Glomerular visceral epithelial cell (primary cell): ENCODE measurements at regions not wholly inside any gene's neighbourhood (a gene's known extent, or its start where the extent isn't known, plus 50 kb on each side); places are given as distances from the start of the nearest gene placed in this dataset.
"Not testable (repeated sequence)": the region's sequence is repeated elsewhere in the genome, so short reads cannot be mapped to it uniquely, and the experiment has no call there.

Source experiments
- DNase-seq: peaks from one replicate; pipeline ENCODE4 v3.0.0-alpha.2; 2016; ENCODE audit errors: extremely low spot score

DNA sequence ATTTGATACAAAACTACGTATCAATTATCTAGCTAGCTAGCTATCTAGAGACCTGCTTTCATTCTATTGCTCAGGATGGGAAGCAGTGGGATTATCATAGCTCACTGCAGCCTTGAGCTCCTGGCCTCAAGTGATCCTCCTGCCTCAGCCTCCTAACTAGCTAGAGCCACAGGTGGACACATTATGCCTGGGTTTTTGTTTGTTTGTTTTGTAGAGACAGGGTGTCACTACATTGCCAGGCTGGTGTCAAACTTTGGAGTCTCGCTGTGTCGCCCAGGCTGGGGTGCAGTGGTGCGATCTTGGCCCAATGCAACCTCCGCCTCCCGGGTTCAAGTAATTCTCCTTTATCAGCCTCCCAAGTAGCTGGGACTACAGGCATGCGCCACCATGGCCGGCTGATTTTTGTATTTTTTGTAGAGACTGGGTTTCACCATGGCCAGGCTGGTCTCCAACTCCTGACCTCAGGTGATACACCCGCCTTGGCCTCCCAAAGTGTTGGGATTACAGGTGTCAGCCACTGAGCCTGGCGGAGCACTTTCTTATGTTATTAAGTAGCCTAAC, 122.5 kb upstream of the FBXO28 start:
- DNase-seq = not testable (repeated sequence)

DNA sequence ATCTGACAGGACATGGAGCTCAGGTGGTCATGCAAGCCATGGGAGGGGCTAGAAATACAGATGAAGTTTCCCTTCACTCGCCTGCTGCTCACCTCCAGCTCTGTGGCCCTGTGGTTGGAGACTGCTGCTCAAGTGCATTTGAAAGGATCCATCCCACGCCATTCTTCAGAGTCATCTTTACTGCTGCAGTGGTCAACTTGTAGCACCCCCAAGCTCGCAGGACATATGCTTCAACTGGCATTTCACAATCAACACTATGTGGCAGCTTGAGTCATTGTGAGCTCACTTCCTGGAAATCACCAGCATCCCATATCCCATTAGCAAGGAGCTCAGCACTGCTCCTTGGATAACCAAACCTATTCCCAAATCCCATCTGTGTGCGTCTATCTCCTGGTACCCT, 116.2 kb upstream of the TP53BP2 start:
- peak; percentile 12 for DNase-seq

- DNase-seq = not testable (repeated sequence)
Measured at GRCh38 chr1:223952801-223953200, 107.1 kb upstream of the TP53BP2 start.

- not testable (repeated sequence) for DNase-seq
Measured at GRCh38 chr1:223951551-223951950, 105.8 kb upstream of the TP53BP2 start.

GRCh38 chr1:223949944-223950343, 104.2 kb upstream of the TP53BP2 start:
- DNase-seq = not testable (repeated sequence)

GRCh38 chr1:223948041-223948440, 102.3 kb upstream of the TP53BP2 start:
- not testable (repeated sequence) for DNase-seq

- not testable (repeated sequence) for DNase-seq
Measured at GRCh38 chr1:223936592-223936991, 90.8 kb upstream of the TP53BP2 start.

GRCh38 chr1:223931476-223931875, 85.7 kb upstream of the TP53BP2 start:
- DNase-seq = not testable (repeated sequence)

- not testable (repeated sequence) for DNase-seq
Measured at GRCh38 chr1:223920805-223921204, 75.1 kb upstream of the TP53BP2 start.

- DNase-seq = not testable (repeated sequence)
Measured at GRCh38 chr1:223915476-223915875, 69.7 kb upstream of the TP53BP2 start.

- DNase-seq = not testable (repeated sequence)
Measured at GRCh38 chr1:223913715-223914114, 68.0 kb upstream of the TP53BP2 start.

- not testable (repeated sequence) for DNase-seq
Measured at GRCh38 chr1:223907943-223908587, 62.3 kb upstream of the TP53BP2 start.

DNA sequence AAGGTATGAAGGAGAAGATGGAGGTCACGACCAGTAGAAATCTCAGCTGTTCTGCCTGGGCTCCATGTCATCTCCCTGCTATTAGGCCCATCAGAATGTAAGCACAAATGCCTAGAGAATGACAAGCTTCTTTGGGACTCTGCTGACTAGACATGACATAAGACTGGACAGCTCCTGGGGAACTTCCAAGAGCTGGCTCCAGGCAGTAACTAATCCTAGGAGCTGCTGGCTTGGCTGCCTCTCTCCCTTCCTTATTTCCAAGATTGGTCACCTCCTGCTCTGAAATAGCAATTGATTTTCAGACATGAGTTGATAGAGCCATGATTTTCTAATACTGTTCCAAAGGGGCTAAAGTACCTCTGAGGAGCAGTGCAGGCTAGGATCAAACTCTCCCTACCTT, 57.5 kb upstream of the TP53BP2 start:
- not testable (repeated sequence) for DNase-seq

GRCh38 chr1:223899775-223900174, 54.0 kb upstream of the TP53BP2 start:
- peak; percentile 79 for DNase-seq

DNA sequence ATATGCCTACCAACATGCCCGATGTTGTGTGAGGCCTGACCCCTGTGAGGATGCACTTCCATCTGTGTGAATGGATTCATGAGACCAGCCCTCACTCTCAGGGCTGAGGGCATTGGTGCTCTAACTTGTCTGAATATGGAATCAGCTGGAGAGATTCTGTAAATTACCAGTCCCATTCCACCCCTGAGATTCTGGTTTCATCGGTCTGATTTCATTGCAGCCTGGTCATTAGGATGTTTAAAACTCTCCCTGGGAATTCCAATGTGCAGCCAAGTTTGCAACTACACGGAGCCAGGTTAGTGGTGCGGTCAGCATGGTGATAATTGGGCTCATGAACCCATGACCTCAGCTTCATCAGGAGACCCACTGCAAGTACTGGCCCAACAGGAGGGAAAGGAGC, 51.4 kb upstream of the TP53BP2 start:
- DNase-seq = peak; percentile 81

- peak; percentile 65 for DNase-seq
Measured at GRCh38 chr1:223895950-223896349, 50.2 kb upstream of the TP53BP2 start.
